ENCODE measurements at regions not wholly inside any gene's neighbourhood (a gene's known extent, or its start where the extent isn't known, plus 50 kb on each side); places are given as distances from the start of the nearest gene placed in this dataset.

GRCh38 chr1:82614090-82614489 is 813.4 kb downstream of the ADGRL2 start:
- no peak overlapping the region for H3K27ac ChIP-seq
- no peak overlapping the region for H3K4me3 ChIP-seq
- H3K36me3 ChIP-seq, result no peaks in the 10 kb centered on the region

GRCh38 chr1:82612986-82613385 is 812.3 kb downstream of the ADGRL2 start:
- H3K27ac ChIP-seq, result no peak overlapping the region
- no peak for DNase-seq (ENCODE audit: low spot score in 2 of 2)
- H3K36me3 ChIP-seq, result no peaks in the 10 kb centered on the region
- no peak overlapping the region for H3K4me3 ChIP-seq
- intact Hi-C loops (cut with DNase I; ENCODE audit: low total_unique reads), result no loop called here
- no peaks in the 10 kb centered on the region for H3K4me1 ChIP-seq
- H3K27me3 ChIP-seq, result no peaks in the 10 kb centered on the region
- TF ChIP-seq POLR2AphosphoS5 (IDR thresholded peaks at IDR 0.05) (no peak), CTCF (IDR thresholded peaks at IDR 0.05) (no peak), POLR2A (IDR thresholded peaks at IDR 0.05) (no peak)
- no peaks in the 10 kb centered on the region for H3K9me3 ChIP-seq

More at GRCh38 chr1:82614090-82614489, 813.4 kb downstream of the ADGRL2 start:
- intact Hi-C loops (cut with DNase I; ENCODE audit: low total_unique reads), result no loop called here
- TF ChIP-seq POLR2A (IDR thresholded peaks at IDR 0.05) (no peak), POLR2AphosphoS5 (IDR thresholded peaks at IDR 0.05) (no peak), CTCF (IDR thresholded peaks at IDR 0.05) (no peak)
- no peak for DNase-seq (ENCODE audit: low spot score in 2 of 2)
- no peaks in the 10 kb centered on the region for H3K9me3 ChIP-seq
- no peaks in the 10 kb centered on the region for H3K4me1 ChIP-seq
- no peaks in the 10 kb centered on the region for H3K27me3 ChIP-seq

GRCh38 chr1:82606546-82606945 is 805.8 kb downstream of the ADGRL2 start:
- Histone ChIP-seq H3K4me3 (no peak overlapping the region), H3K27me3 (no peaks in the 10 kb centered on the region), H3K4me1 (no peaks in the 10 kb centered on the region), H3K9me3 (no peaks in the 10 kb centered on the region), H3K27ac (no peak overlapping the region), H3K36me3 (no peaks in the 10 kb centered on the region)
- DNase-seq (ENCODE audit: low spot score in 2 of 2), result no peak
- intact Hi-C loops (cut with DNase I; ENCODE audit: low total_unique reads), result no loop called here
- TF ChIP-seq CTCF (IDR thresholded peaks at IDR 0.05), result no peak
- TF ChIP-seq POLR2AphosphoS5 (IDR thresholded peaks at IDR 0.05), result no peak

- H3K27me3 ChIP-seq, result no peaks in the 10 kb centered on the region
- intact Hi-C loops (cut with DNase I; ENCODE audit: low total_unique reads), result no loop called here
- H3K4me3 ChIP-seq, result no peak overlapping the region
- H3K36me3 ChIP-seq, result no peaks in the 10 kb centered on the region
- no peak overlapping the region for H3K27ac ChIP-seq
- H3K4me1 ChIP-seq, result no peaks in the 10 kb centered on the region
- no peaks in the 10 kb centered on the region for H3K9me3 ChIP-seq
- DNase-seq (ENCODE audit: low spot score in 2 of 2), result no peak
- TF ChIP-seq CTCF (IDR thresholded peaks at IDR 0.05), result no peak
- no peak for TF ChIP-seq POLR2AphosphoS5 (IDR thresholded peaks at IDR 0.05)
- no peak for TF ChIP-seq POLR2A (IDR thresholded peaks at IDR 0.05)
Observed at GRCh38 chr1:82604524-82604923, 803.8 kb downstream of the ADGRL2 start.

GRCh38 chr1:82600314-82600713 is 799.6 kb downstream of the ADGRL2 start:
- intact Hi-C loops (cut with DNase I; ENCODE audit: low total_unique reads), result no loop called here
- H3K36me3 ChIP-seq, result no peaks in the 10 kb centered on the region
- no peak for TF ChIP-seq CTCF (IDR thresholded peaks at IDR 0.05)
- no peak for TF ChIP-seq POLR2AphosphoS5 (IDR thresholded peaks at IDR 0.05)
- TF ChIP-seq POLR2A (IDR thresholded peaks at IDR 0.05), result no peak

More at GRCh38 chr1:82600314-82600713, 799.6 kb downstream of the ADGRL2 start:
- H3K4me3 ChIP-seq, result no peak overlapping the region
- H3K27ac ChIP-seq, result no peak overlapping the region
- H3K27me3 ChIP-seq, result no peaks in the 10 kb centered on the region
- no peaks in the 10 kb centered on the region for H3K4me1 ChIP-seq
- no peaks in the 10 kb centered on the region for H3K9me3 ChIP-seq
- DNase-seq (ENCODE audit: low spot score in 2 of 2), result no peak
